ENCODE measurements at regions not wholly inside any gene's neighbourhood (a gene's known extent, or its start where the extent isn't known, plus 50 kb on each side); places are given as distances from the start of the nearest gene placed in this dataset.

- intact Hi-C loops (cut with DNase I), result no loop called here
Observed at GRCh38 chr3:18223974-18224373, 201.2 kb downstream of the SATB1 start.

GRCh38 chr3:18223571-18223970, 201.6 kb downstream of the SATB1 start:
- TF ChIP-seq CTCF (IDR thresholded peaks at IDR 0.05) (no peak), POLR2A (IDR thresholded peaks at IDR 0.05) (no peak)
- no peak for ATAC-seq
- no peaks in the 10 kb centered on the region for H3K9me3 ChIP-seq
- H3K4me1 ChIP-seq, result no peaks in the 10 kb centered on the region
- H3K36me3 ChIP-seq (replicated peaks in 1 of 2; ENCODE audit: insufficient read depth in 1 of 2, low read depth in 2 of 2), result no peaks in the 10 kb centered on the region
- H3K27ac ChIP-seq, result no peak overlapping the region
- no peak for DNase-seq
- H3K27me3 ChIP-seq, result no peaks in the 10 kb centered on the region
- 36 to 58% methylated on average over 2 of the region's 2 CpGs for WGBS, 2 donors
- H3K4me3 ChIP-seq, result no peak overlapping the region
- intact Hi-C loops (cut with DNase I), result no loop called here

More at GRCh38 chr3:18223974-18224373, 201.2 kb downstream of the SATB1 start:
- Histone ChIP-seq H3K4me1 (no peaks in the 10 kb centered on the region), H3K9me3 (no peaks in the 10 kb centered on the region), H3K36me3 (replicated peaks in 1 of 2; ENCODE audit: insufficient read depth in 1 of 2, low read depth in 2 of 2) (no peaks in the 10 kb centered on the region), H3K27ac (no peak overlapping the region), H3K4me3 (no peak overlapping the region), H3K27me3 (no peaks in the 10 kb centered on the region)
- DNase-seq (no peak), ATAC-seq (no peak)
- 74 to 76% methylated on average over 6 of the region's 6 CpGs for WGBS, 2 donors
- TF ChIP-seq POLR2A (IDR thresholded peaks at IDR 0.05) (no peak), CTCF (IDR thresholded peaks at IDR 0.05) (no peak)

GRCh38 chr3:18222686-18223085, 202.5 kb downstream of the SATB1 start:
- H3K4me1 ChIP-seq, result no peaks in the 10 kb centered on the region
- 37 to 43% methylated on average over 4 of the region's 4 CpGs for WGBS, 2 donors
- no peak overlapping the region for H3K27ac ChIP-seq
- no peaks in the 10 kb centered on the region for H3K36me3 ChIP-seq (replicated peaks in 1 of 2; ENCODE audit: insufficient read depth in 1 of 2, low read depth in 2 of 2)
- no peaks in the 10 kb centered on the region for H3K27me3 ChIP-seq
- no peak for DNase-seq
- intact Hi-C loops (cut with DNase I), result no loop called here
- TF ChIP-seq CTCF (IDR thresholded peaks at IDR 0.05) (no peak), POLR2A (IDR thresholded peaks at IDR 0.05) (no peak)
- H3K9me3 ChIP-seq, result no peaks in the 10 kb centered on the region
- no peak for ATAC-seq
- H3K4me3 ChIP-seq, result no peak overlapping the region

GRCh38 chr3:18217507-18218174, 207.5 kb downstream of the SATB1 start:
- H3K9me3 ChIP-seq, result no peaks in the 10 kb centered on the region
- DNase-seq (no peak), ATAC-seq (no peak)
- no peaks in the 10 kb centered on the region for H3K36me3 ChIP-seq (replicated peaks in 1 of 2; ENCODE audit: insufficient read depth in 1 of 2, low read depth in 2 of 2)
- H3K4me1 ChIP-seq, result no peaks in the 10 kb centered on the region
- TF ChIP-seq CTCF (IDR thresholded peaks at IDR 0.05), result no peak
- TF ChIP-seq POLR2A (IDR thresholded peaks at IDR 0.05), result no peak
- intact Hi-C loops (cut with DNase I), result no loop called here
- WGBS, 2 donors, result 47 to 50% methylated on average over 7 of the region's 7 CpGs
- H3K4me3 ChIP-seq, result no peak overlapping the region
- H3K27ac ChIP-seq, result no peak overlapping the region
- no peaks in the 10 kb centered on the region for H3K27me3 ChIP-seq

- TF ChIP-seq POLR2A (IDR thresholded peaks at IDR 0.05) (no peak), CTCF (IDR thresholded peaks at IDR 0.05) (no peak)
- no peaks in the 10 kb centered on the region for H3K27me3 ChIP-seq
- WGBS, 2 donors, result 60 to 64% methylated on average over 3 of the region's 3 CpGs
- H3K4me1 ChIP-seq, result no peaks in the 10 kb centered on the region
- intact Hi-C loops (cut with DNase I), result no loop called here
- DNase-seq, result no peak
- no peak overlapping the region for H3K4me3 ChIP-seq
- no peak overlapping the region for H3K27ac ChIP-seq
- H3K36me3 ChIP-seq (replicated peaks in 1 of 2; ENCODE audit: insufficient read depth in 1 of 2, low read depth in 2 of 2), result no peaks in the 10 kb centered on the region
- no peaks in the 10 kb centered on the region for H3K9me3 ChIP-seq
- ATAC-seq, result no peak
Observed at GRCh38 chr3:18216996-18217395, 208.1 kb downstream of the SATB1 start.
